Peyer's patch (tissue), 4 donors: ENCODE measurements at regions not wholly inside any gene's neighbourhood (a gene's known extent, or its start where the extent isn't known, plus 50 kb on each side); places are given as distances from the start of the nearest gene placed in this dataset.

ENCODE experiments used
- POLR2A ChIP-seq, 2 donors: fragments of 450-650 bp; IDR thresholded peaks; one replicate each; pipeline ENCODE4 v1.5.1; 2017; ENCODE audit warnings: antibody characterized with exemption in 2 of 2, mild to moderate bottlenecking in 2 of 2, moderate library complexity in 2 of 2
- TF ChIP-seq, protein P1 (sequence below), 6 experiments: fragments of 450-650 bp in 4 of 6; fragments of 200-600 bp in 2 of 6; sonication (generic) in 1 of 6; IDR thresholded peaks; one replicate each; pipeline ENCODE4 v1.5.1; 2017 to 2019; ENCODE audit warnings: antibody characterized with exemption in 6 of 6, mild to moderate bottlenecking in 3 of 6, moderate library complexity in 1 of 6

DNA sequence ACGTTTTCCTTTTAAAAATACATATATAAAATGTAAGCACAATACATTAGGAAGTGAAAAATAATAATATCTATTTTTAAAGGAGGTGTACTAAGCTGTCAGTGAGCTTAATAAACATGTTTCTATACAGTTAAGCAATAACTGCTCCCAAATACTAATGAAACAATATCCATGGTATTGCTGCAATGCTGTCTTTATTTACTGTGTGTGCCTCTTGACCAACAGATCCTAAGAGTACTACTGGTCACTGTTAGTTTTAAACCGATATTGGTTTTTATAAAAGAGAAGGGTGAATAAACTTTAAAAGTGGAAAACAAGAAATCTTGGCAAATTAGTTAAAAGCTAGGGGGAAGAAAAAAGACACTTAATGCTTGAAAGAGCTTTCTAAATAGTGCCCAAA lies 1029.0 kb downstream of the FSTL5 start:
- TF ChIP-seq POLR2A (IDR thresholded peaks at IDR 0.05): no peak
- TF ChIP-seq, protein P1, sequence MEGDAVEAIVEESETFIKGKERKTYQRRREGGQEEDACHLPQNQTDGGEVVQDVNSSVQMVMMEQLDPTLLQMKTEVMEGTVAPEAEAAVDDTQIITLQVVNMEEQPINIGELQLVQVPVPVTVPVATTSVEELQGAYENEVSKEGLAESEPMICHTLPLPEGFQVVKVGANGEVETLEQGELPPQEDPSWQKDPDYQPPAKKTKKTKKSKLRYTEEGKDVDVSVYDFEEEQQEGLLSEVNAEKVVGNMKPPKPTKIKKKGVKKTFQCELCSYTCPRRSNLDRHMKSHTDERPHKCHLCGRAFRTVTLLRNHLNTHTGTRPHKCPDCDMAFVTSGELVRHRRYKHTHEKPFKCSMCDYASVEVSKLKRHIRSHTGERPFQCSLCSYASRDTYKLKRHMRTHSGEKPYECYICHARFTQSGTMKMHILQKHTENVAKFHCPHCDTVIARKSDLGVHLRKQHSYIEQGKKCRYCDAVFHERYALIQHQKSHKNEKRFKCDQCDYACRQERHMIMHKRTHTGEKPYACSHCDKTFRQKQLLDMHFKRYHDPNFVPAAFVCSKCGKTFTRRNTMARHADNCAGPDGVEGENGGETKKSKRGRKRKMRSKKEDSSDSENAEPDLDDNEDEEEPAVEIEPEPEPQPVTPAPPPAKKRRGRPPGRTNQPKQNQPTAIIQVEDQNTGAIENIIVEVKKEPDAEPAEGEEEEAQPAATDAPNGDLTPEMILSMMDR (IDR thresholded peaks at IDR 0.05): no peak
